ENCODE measurements at regions not wholly inside any gene's neighbourhood (a gene's known extent, or its start where the extent isn't known, plus 50 kb on each side); places are given as distances from the start of the nearest gene placed in this dataset.

DNA sequence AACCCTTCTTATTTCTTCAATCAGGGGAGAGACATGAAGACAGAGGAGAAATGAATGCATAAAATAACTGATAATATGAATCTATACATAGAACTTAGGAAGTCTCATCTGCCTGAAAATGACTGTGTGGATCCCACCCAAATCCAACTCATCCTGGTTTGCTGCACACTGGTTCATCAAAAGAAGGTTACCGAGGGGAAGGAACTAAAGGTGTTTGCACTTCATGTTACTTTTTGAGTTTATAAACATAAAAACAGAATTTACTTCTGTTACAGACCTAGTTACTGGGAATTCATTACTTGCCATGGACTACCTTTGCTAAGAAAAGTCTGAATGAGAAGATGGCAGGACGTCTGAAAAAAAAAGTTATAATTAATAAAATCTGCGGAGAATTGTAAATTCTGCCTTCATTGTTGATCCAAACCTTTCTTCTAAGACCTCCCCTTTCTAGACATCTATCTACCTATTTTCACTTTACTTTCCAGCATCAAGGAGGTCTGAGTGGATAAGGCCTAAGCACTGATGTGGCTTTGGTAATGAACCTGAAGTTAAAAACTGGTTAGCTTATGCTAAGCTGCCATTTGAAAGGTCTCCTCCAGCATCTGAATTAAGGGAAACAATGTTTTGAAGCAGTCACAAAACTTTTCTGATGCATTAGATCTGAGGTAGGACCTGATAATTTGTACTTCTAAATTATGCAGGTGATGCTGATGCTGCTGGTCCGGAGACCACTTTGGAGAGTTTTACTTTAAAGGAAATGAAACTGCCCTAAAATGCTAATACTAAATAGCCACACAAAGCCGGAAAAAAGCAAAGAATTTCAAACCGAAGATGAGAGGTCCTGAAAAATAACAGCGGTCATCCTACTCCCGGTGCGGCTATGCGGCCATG lies 84.0 kb downstream of the HFE start:
- no peak for TF ChIP-seq EZH2phosphoT487 (conservative IDR thresholded peaks at IDR 0.05; ENCODE audit: low read length)
- TF ChIP-seq, protein P1, sequence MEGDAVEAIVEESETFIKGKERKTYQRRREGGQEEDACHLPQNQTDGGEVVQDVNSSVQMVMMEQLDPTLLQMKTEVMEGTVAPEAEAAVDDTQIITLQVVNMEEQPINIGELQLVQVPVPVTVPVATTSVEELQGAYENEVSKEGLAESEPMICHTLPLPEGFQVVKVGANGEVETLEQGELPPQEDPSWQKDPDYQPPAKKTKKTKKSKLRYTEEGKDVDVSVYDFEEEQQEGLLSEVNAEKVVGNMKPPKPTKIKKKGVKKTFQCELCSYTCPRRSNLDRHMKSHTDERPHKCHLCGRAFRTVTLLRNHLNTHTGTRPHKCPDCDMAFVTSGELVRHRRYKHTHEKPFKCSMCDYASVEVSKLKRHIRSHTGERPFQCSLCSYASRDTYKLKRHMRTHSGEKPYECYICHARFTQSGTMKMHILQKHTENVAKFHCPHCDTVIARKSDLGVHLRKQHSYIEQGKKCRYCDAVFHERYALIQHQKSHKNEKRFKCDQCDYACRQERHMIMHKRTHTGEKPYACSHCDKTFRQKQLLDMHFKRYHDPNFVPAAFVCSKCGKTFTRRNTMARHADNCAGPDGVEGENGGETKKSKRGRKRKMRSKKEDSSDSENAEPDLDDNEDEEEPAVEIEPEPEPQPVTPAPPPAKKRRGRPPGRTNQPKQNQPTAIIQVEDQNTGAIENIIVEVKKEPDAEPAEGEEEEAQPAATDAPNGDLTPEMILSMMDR (IDR thresholded peaks at IDR 0.05; ENCODE audit: insufficient read depth, low read length, poor library complexity, severe bottlenecking), result no peak
- no peaks in the 10 kb centered on the region for H4K20me1 ChIP-seq (ENCODE audit: low read depth, low read length)
- H3K4me3 ChIP-seq (ENCODE audit: insufficient read depth, low read length, poor library complexity, severe bottlenecking), result peak overlapping the region; percentile 76
- H3K4me2 ChIP-seq (ENCODE audit: low read depth, low read length, poor library complexity, severe bottlenecking), result peak overlapping the region; percentile 84
- H3F3A ChIP-seq (ENCODE audit: insufficient read depth), result peaks cover 61% of the 10 kb centered on the region
- no peaks in the 10 kb centered on the region for H3K9me2 ChIP-seq (replicated peaks; ENCODE audit: insufficient read depth, low read length)
- no peaks in the 10 kb centered on the region for H3K36me3 ChIP-seq (ENCODE audit: low read length)
- H3K9ac ChIP-seq (ENCODE audit: low read length), result peak overlapping the region; percentile 81
- peaks cover 4% of the 10 kb centered on the region; the same call in 1 of the 2 replicates for H3K79me2 ChIP-seq (ENCODE audit: insufficient read depth, low read length)
- no peaks in the 10 kb centered on the region for H3K9me3 ChIP-seq (ENCODE audit: insufficient read depth, low read length)
- H3K27me3 ChIP-seq (ENCODE audit: low read length), result no peaks in the 10 kb centered on the region
- H2AFZ ChIP-seq (ENCODE audit: low read depth, low read length, severe bottlenecking), result peak overlapping the region; percentile 29
- H3K27ac ChIP-seq (ENCODE audit: low read depth, low read length), result peak overlapping the region; percentile 94

DNA sequence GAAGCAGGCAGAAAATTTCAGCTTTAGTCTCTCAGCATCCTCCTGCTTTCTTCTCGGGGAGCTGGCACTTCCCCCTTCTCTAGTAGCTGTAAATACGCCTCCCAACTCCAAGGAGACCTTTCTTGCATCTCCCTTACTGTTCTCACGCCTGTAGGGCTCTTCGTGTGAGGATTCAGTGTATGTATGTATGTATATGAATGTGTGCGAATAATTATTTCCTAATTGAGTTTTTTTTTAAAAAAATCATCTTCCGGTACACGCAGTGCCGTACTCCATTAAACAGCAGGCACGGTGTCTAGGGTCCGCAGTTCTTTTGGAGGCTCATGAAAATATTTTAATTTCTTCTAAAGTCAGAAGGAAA lies 85.4 kb downstream of the HFE start:
- H3K9me2 ChIP-seq (replicated peaks; ENCODE audit: insufficient read depth, low read length), result no peaks in the 10 kb centered on the region
- H3K27ac ChIP-seq (ENCODE audit: low read depth, low read length), result peak overlapping the region; percentile 94
- H2AFZ ChIP-seq (ENCODE audit: low read depth, low read length, severe bottlenecking), result peak overlapping the region; percentile 57
- H3K4me2 ChIP-seq (ENCODE audit: low read depth, low read length, poor library complexity, severe bottlenecking), result peak overlapping the region; percentile 84
- no peak for TF ChIP-seq EZH2phosphoT487 (conservative IDR thresholded peaks at IDR 0.05; ENCODE audit: low read length)
- TF ChIP-seq, protein P1 (IDR thresholded peaks at IDR 0.05; ENCODE audit: insufficient read depth, low read length, poor library complexity, severe bottlenecking), result no peak
- no peaks in the 10 kb centered on the region for H3K9me3 ChIP-seq (ENCODE audit: insufficient read depth, low read length)
- H3K79me2 ChIP-seq (ENCODE audit: insufficient read depth, low read length), result peaks cover 4% of the 10 kb centered on the region; the same call in 1 of the 2 replicates
- no peaks in the 10 kb centered on the region for H3K36me3 ChIP-seq (ENCODE audit: low read length)
- H3K4me3 ChIP-seq (ENCODE audit: insufficient read depth, low read length, poor library complexity, severe bottlenecking), result peak overlapping the region; percentile 76
- peak overlapping the region; percentile 81 for H3K9ac ChIP-seq (ENCODE audit: low read length)
- peaks cover 61% of the 10 kb centered on the region for H3F3A ChIP-seq (ENCODE audit: insufficient read depth)
- no peaks in the 10 kb centered on the region for H4K20me1 ChIP-seq (ENCODE audit: low read depth, low read length)
- H3K27me3 ChIP-seq (ENCODE audit: low read length), result no peaks in the 10 kb centered on the region

DNA sequence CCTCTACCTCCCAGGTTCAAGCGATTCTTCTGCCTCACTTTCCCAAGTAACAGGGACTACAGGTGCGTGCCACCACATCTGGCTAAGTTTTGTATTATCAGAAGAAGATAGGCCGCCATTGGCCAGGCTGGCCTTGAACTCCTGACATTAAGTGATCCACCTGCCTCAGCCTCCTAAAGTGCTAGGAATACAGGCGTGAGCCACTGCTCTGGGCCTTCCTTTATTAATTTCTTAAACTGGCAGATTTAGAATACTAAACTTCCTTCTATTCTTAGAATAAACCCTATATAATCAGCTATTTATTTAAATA lies 86.6 kb downstream of the HFE start:
- H3K9ac ChIP-seq (ENCODE audit: low read length), result peak overlapping the region; percentile 81
- H3K9me3 ChIP-seq (ENCODE audit: insufficient read depth, low read length), result no peaks in the 10 kb centered on the region
- peaks cover 4% of the 10 kb centered on the region; the same call in 1 of the 2 replicates for H3K79me2 ChIP-seq (ENCODE audit: insufficient read depth, low read length)
- no peaks in the 10 kb centered on the region for H3K36me3 ChIP-seq (ENCODE audit: low read length)
- H2AFZ ChIP-seq (ENCODE audit: low read depth, low read length, severe bottlenecking), result no peak overlapping the region
- H3K9me2 ChIP-seq (replicated peaks; ENCODE audit: insufficient read depth, low read length), result no peaks in the 10 kb centered on the region
- H4K20me1 ChIP-seq (ENCODE audit: low read depth, low read length), result no peaks in the 10 kb centered on the region
- H3K4me2 ChIP-seq (ENCODE audit: low read depth, low read length, poor library complexity, severe bottlenecking), result peak overlapping the region; percentile 84
- H3K27ac ChIP-seq (ENCODE audit: low read depth, low read length), result peak overlapping the region; percentile 94
- peaks cover 57% of the 10 kb centered on the region for H3F3A ChIP-seq (ENCODE audit: insufficient read depth)
- peak overlapping the region; percentile 25 for H3K4me3 ChIP-seq (ENCODE audit: insufficient read depth, low read length, poor library complexity, severe bottlenecking)
- H3K27me3 ChIP-seq (ENCODE audit: low read length), result no peaks in the 10 kb centered on the region
- TF ChIP-seq EZH2phosphoT487 (conservative IDR thresholded peaks at IDR 0.05; ENCODE audit: low read length), result no peak
- TF ChIP-seq, protein P1 (IDR thresholded peaks at IDR 0.05; ENCODE audit: insufficient read depth, low read length, poor library complexity, severe bottlenecking), result no peak

All from SU-DHL-6 (cell line).